GM18505 (cell line): ENCODE measurements at regions not wholly inside any gene's neighbourhood (a gene's known extent, or its start where the extent isn't known, plus 50 kb on each side); places are given as distances from the start of the nearest gene placed in this dataset.

Experiments used
- ATAC-seq: cut with Tn5 transposase; IDR thresholded peaks from one replicate; pipeline ENCODE4 v1.9.1; 2021; ENCODE audit not compliant: unreplicated experiment
- POLR2A ChIP-seq: IDR thresholded peaks from 4 replicates; pipeline ENCODE4 v1.6.1; 2011; ENCODE audit warnings: borderline replicate concordance; ENCODE audit not compliant: insufficient read depth, insufficient read length; ENCODE audit errors: extremely low read depth

DNA sequence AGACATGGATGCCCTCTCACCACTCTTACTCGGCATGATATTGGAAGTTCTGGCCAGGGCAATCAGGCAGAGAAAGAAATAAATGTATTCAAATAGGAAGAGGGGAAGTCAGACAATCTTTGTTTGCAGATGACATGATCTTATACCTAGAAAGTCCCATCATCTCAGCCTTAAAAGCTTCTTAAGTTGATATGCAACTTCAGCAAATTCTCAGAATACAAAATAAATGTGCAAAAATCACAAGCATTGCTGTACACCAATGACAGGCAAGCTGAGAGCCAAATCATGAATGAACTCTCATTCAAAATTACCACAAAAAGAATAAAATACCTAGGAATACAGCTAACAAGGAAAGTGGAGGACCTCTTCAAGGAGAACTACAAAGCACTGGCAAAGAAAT, 2190.4 kb downstream of the MAT2B start:
- no peak for ATAC-seq
- no peak for TF ChIP-seq POLR2A

DNA sequence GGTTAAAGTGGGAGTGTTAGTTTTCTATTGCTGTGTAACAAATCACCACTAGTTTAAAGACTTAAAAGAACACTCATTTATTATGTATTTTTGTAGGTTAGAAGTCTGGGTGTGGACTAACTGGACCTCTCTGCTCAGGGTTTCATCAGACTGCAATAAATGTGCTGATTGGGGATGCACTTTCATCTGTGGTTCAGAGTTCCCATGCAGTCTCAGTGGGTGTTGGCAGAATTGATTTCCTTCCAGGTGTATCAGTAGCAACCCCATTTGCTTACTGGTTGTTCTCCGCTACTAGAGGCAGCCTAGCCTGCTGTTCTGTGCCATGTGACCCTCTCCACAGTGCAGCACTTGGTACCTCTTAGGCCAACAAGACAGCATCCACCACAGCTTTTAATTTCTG, 2200.5 kb downstream of the MAT2B start:
- no peak for ATAC-seq
- TF ChIP-seq POLR2A = no peak

DNA sequence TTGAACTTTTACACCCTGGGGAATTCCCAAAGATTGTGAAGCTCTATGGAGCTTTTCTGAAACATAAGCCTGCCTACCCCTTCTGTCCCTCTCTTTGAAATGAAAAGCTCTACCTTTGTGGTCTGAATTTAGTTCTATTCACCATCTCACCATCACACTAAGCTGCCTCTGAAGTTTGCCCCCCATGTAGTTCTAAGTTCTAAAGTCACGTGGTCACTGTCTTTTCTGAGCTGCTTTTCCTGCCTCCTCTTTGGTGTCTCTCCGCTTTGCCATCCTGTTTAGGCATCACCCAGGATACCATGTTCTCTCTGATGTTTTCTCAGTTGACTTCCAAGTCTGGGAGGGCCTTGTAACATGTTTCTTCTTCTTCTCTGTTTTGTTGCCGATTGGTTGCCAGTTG, 2206.6 kb downstream of the MAT2B start:
- no peak for ATAC-seq
- TF ChIP-seq POLR2A = no peak

DNA sequence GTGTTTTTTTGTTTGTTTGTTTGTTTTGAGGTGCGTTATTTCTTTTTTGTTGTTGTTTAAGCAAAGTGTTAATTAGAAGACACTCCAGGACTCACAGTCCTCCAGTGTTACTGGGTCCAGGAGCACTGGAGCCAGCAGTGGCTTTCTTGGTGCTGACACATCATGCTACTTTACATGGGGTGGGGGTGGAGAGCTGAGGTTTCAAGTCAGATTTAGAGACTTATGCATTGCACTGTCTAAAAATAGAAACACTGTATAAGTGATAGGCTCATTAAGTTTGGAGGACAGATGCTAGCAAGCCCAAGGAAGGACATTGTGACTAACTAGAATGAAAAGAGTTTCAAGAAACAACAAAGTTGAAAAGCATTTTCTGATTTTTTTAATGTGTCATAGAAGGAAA, 2209.2 kb downstream of the MAT2B start:
- no peak for ATAC-seq
- no peak for TF ChIP-seq POLR2A

DNA sequence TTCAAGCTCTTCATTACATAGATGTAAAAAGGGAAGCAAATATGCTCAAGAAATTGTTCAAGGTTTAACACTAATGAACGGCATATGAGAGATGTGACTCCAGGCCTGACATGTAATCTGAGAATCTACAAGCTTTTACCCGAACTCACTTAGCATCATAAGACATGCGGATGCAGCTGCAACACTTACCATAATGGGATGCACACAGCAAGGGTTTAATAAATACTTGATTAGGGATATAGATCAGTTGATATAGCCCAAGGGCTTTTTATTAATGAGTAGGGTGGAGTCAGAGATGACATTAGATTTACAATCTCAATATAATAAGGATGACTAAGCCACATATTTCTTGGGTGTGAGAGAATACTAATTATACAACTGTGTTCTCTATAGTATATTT, 2215.5 kb downstream of the MAT2B start:
- no peak for TF ChIP-seq POLR2A
- no peak for ATAC-seq

DNA sequence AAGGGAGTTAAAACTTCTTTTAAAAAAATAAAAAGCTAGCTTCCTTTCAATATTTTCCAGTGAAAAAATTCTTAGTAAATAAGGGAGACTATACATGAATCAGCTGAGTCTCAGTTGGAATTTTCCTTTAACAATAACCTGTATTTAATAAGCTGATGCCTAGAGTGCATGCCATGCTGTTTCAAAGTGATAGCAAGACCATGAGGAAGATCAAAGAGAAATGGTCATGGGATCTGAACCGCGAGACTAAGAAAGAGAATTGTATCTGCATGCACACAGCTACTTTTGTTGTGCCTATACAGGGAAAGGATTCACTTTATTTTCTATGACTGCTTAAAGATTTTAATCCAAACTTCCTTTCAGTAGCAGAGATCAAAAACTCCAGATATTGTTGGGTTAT, 2217.0 kb downstream of the MAT2B start:
- ATAC-seq = no peak
- TF ChIP-seq POLR2A = no peak

DNA sequence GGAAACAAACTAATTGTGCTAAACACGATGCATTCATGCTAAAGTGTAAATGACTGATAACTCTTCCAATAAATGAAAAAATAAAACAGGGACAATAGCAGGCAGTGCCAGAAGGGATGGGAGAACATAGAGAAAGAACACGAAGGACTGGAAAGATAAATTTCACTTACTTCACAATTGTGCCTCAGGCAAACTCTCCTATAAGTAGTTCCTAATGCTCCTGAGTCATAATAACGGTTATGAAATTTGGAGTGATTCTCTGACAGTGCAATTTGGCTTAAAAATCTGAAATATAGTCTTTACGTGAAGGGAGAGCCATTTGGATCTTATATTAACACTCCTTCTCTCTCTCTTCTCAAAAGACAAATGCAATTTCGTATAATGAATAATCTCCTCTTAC, 2218.5 kb downstream of the MAT2B start:
- ATAC-seq = no peak
- TF ChIP-seq POLR2A = no peak

DNA sequence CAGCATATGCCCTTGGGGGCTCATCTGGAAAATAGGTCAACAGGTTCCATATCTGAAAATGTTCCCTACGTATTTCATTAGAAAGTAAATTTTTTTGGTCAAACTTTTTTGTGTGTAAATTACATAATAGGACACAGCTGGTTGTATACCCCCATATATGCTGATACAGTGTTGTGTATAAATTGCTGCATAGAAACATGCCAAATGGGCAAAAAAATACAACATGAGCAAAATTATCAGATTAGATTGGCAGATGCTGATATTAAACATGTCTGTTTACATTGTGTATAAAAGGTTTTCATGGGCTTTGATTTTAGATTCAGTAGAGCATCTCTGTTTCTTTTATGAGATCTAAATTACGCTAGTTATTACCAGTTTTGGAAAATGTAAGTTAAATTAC, 2223.0 kb downstream of the MAT2B start:
- ATAC-seq = no peak
- TF ChIP-seq POLR2A = no peak

DNA sequence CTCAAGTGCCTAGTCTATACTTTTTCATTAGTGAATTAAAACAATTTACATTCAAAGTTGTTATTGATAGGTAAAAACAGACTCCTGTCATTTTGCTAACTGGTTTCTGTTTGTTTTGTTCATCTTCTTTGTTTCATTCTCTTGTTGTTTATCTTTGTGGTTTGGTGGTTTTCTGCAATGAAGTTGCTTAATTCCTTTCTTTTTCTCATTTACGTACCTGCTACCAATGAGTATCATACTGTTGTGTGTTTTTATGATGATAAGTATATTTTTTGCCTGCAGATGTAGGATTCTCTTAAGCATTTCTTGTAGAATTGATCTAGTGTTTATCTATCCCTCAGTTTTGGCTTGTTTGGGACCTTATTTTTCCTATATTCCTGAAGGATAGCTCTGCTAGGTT, 2230.0 kb downstream of the MAT2B start:
- TF ChIP-seq POLR2A = no peak
- ATAC-seq = no peak

DNA sequence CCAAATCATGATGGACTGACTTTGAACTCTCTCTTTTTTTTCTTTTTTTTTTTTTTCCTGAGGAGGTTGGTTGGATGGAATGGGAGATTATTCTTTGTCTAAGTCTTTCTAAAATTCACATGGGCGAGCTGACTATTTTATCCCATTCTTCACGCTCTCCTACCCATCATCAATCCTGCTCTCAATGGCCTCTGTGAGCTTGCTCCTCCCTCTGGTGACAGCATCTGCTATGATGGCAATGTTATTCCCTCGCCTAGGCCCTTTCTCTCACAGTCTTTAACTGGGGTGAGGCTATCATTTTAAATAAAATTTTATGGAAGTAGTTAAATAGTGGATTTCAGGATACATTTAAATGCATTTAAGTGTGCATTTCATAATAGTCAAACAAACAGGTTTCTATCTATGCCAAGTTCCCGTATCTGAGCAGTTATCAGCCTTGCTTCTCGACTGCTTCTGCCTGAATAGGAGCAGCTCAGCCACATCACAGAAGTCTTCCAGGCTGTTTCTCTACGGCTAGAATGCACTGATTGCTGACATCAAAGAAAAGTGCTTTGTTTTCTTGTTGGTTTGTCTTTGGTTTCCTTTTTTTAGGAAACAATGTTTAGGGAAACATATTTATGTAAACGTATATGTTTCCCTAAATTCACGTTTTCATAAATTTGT, 2233.8 kb downstream of the MAT2B start:
- TF ChIP-seq POLR2A = no peak
- no peak for ATAC-seq

DNA sequence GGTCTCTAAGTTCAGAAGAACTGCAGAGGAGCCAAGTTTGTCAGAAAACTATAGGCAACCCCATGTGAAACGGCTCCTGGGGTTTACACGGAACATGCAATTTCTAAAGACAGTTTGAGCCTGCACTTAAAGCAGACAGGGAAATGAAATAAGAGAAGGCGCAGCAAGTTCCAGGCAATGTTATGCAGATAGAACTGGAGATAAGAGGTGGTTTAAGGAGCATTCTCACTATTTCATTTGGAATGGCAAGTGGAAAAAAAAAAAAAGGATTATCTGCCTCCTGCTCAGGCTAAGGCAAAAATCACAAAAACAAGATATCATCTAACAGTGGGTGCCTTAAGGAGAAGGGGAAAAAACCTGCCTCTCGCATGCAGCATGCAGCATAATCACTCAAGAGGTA, 2252.4 kb downstream of the MAT2B start:
- TF ChIP-seq POLR2A = no peak
- no peak for ATAC-seq

DNA sequence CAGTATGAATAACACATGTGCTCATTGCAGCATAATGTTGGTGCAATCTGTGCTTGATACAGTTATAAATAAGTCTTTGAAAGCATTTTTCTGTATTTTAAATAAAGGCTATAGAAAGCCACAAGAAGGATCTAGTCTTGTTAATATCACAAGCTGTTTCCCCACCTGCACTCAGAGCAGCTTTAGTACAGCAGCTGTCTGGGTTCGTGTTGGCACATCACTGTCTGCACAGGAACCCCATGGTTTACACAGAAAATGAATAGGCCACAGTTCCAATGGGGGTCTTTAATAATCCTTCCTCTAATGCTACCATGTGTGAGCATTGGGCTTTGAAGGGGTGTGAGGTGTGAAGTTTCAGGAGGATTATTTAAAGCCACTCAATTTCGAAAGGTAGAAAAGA, 2269.7 kb downstream of the MAT2B start:
- ATAC-seq = no peak
- no peak for TF ChIP-seq POLR2A

DNA sequence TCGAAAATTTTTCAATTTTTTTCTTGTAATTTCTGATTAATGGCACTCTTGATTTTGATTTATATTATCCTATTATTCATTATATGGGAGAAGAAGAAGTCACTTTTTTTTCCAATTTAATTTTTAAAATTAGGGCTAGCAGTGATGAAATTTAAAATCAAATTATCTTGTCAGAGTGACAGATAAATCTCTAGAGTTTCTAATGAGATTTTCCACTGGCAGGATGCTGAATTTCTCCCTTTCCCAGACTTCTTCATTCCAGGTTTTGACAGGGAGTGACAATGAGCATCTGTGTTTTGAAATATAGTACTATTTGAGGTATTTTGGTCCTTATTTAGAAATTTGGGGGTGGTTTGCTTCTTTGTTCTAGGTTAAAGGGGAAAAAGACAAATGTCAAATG, 2274.1 kb downstream of the MAT2B start:
- TF ChIP-seq POLR2A = no peak
- ATAC-seq = no peak

DNA sequence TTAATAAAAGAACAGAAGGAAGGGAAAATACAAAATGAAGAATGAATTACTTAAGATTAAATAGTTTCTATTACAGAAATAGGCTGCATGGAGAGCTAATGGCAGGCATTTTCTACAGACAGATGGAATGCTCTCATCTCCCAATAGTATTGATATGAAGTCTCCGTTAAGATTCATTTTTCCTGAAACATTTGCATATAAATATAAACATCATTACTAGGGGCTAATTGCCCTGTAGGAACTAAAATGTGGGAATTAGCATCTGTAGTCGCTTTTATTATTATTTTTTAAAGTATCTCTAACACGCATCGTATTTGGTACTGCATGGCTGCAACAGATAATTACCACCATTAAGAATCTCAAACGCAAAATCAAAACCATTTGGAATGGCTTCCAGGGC, 2275.5 kb downstream of the MAT2B start:
- no peak for TF ChIP-seq POLR2A
- no peak for ATAC-seq

DNA sequence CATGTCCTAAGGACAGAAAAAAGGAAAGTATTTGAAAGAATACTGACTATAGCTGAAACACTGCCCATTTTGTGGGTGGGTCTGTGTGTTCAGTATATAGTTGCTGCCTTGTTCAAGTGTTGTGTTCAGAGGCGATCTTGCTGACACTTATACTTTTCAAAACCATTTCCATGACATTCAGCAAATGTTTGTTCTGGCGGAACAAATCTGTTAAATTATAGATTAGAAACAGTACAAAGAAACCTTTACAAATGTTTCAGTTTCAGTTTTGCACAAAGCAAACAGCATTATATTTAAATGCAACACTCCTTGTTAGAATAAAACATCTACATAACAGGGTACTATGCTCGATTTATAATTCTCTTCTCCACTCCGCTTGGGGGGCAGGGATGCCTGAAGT, 2276.3 kb downstream of the MAT2B start:
- no peak for ATAC-seq
- no peak for TF ChIP-seq POLR2A

DNA sequence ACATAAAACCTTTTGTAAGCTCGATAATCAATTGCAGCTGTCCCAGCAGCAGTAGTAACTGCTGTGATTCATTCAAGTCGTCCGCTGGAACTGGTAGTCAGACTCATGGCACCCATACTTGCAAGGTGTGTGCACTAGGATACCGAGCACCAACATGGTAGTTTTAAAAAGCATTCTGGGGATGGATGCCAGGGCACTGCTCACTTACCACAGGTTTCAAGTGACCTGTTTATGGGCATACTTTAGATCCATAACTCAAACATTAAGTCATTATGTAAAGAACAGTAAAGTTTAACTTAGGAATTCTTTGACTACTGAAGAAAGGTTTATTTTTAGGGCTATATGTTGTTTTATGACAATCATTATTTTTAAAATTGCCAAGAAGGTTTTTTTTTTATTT, 2277.6 kb downstream of the MAT2B start:
- no peak for ATAC-seq
- no peak for TF ChIP-seq POLR2A

DNA sequence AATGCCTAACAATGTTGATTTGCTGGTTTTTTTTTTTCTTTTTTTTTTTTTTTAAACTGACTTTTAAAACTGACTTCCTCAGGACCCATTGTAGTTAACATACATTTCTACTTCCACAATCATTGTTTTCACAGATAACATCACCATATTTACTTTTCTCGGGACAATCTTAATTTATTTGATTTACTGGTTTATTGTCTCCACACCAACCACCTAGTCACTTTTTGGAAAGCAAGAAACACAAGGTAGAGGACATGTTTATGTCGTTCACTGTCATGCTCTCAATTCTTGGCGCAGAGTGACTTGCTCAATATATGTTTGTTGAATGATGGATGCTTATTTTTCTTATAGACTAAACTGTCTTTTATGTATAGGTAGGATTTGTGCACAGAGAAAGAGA, 2280.7 kb downstream of the MAT2B start:
- no peak for TF ChIP-seq POLR2A
- ATAC-seq = no peak
